ENCODE measurements at regions not wholly inside any gene's neighbourhood (a gene's known extent, or its start where the extent isn't known, plus 50 kb on each side); places are given as distances from the start of the nearest gene placed in this dataset.

GRCh38 chr1:201728731-201729130 is 100.2 kb upstream of the IPO9 start:
- TF ChIP-seq CTCF (IDR thresholded peaks at IDR 0.05) = no peak
- TF ChIP-seq POLR2A (IDR thresholded peaks at IDR 0.05) = no peak
